NCI-H748 treated with DMSO at 0.1 percent for 48 hours (cell line): ENCODE measurements at regions not wholly inside any gene's neighbourhood (a gene's known extent, or its start where the extent isn't known, plus 50 kb on each side); places are given as distances from the start of the nearest gene placed in this dataset.

Experiments
- DNase-seq: peaks from one replicate; lab custom pipeline; 2025; lab: John Stamatoyannopoulos, UW

GRCh38 chr2:158006961-158007719, 94.5 kb upstream of the UPP2 start:
- DNase-seq: peak; percentile 17

- DNase-seq: no peak
Observed at GRCh38 chr2:158004126-158004764, 97.4 kb upstream of the UPP2 start.

GRCh38 chr2:158002079-158002478, 99.6 kb upstream of the UPP2 start:
- no peak for DNase-seq

- DNase-seq: no peak
Observed at GRCh38 chr2:157996799-157997198, 104.9 kb upstream of the UPP2 start.

- DNase-seq: no peak
Observed at GRCh38 chr2:157995117-157995516, 106.6 kb upstream of the UPP2 start.

- DNase-seq: no peak
Observed at GRCh38 chr2:157991932-157992331, 109.7 kb upstream of the UPP2 start.

- DNase-seq: no peak
Observed at GRCh38 chr2:157990173-157990572, 111.5 kb upstream of the UPP2 start.

- no peak for DNase-seq
Observed at GRCh38 chr2:157989227-157989626, 112.4 kb upstream of the UPP2 start.

GRCh38 chr2:157986761-157987160, 110.6 kb upstream of the ACVR1 start:
- no peak for DNase-seq

- no peak for DNase-seq
Observed at GRCh38 chr2:157984866-157985265, 108.7 kb upstream of the ACVR1 start.

GRCh38 chr2:157980020-157980419, 103.9 kb upstream of the ACVR1 start:
- DNase-seq: no peak

- no peak for DNase-seq
Observed at GRCh38 chr2:157971702-157972101, 95.6 kb upstream of the ACVR1 start.

- no peak for DNase-seq
Observed at GRCh38 chr2:157967856-157968255, 91.7 kb upstream of the ACVR1 start.

GRCh38 chr2:157959249-157959648, 83.1 kb upstream of the ACVR1 start:
- DNase-seq: no peak

GRCh38 chr2:157957596-157957995, 81.5 kb upstream of the ACVR1 start:
- DNase-seq: no peak

- DNase-seq: no peak
Observed at GRCh38 chr2:157952558-157952957, 76.4 kb upstream of the ACVR1 start.

GRCh38 chr2:157948856-157949255, 72.7 kb upstream of the ACVR1 start:
- DNase-seq: no peak

GRCh38 chr2:157946919-157947557, 70.9 kb upstream of the ACVR1 start:
- peak; percentile 17 for DNase-seq

GRCh38 chr2:157940024-157940423, 63.9 kb upstream of the ACVR1 start:
- no peak for DNase-seq

- no peak for DNase-seq
Observed at GRCh38 chr2:157938556-157938955, 62.4 kb upstream of the ACVR1 start.

GRCh38 chr2:157936406-157936805, 60.3 kb upstream of the ACVR1 start:
- DNase-seq: no peak

GRCh38 chr2:157935378-157935906, 59.3 kb upstream of the ACVR1 start:
- no peak for DNase-seq
